ENCODE measurements at regions not wholly inside any gene's neighbourhood (a gene's known extent, or its start where the extent isn't known, plus 50 kb on each side); places are given as distances from the start of the nearest gene placed in this dataset.

- TF ChIP-seq CTCF (IDR thresholded peaks at IDR 0.05): no peak
- TF ChIP-seq POLR2A (IDR thresholded peaks at IDR 0.05): no peak
Measured at GRCh38 chr21:27250366-27250765, 283.5 kb upstream of the ADAMTS5 start.
